SK-N-SH (cell line): ENCODE measurements at regions not wholly inside any gene's neighbourhood (a gene's known extent, or its start where the extent isn't known, plus 50 kb on each side); places are given as distances from the start of the nearest gene placed in this dataset.
A peak's percentile ranks its signal among the peaks of the same experiment; 100 is the strongest.

Experiments
- CTCF ChIA-PET: fragments of 300-600, 350-600 bp; formaldehyde crosslinking; extraction: SDS; loops from one replicate; lab custom pipeline; 2021; lab: Yijun Ruan, JAX
- POLR2A ChIA-PET: fragments of 350-600 bp; sonication (Branson Sonifier 250); formaldehyde crosslinking; extraction: SDS; loops from one replicate; lab custom pipeline; 2020; ENCODE audit warnings: antibody characterized with exemption, inconsistent platforms; lab: Yijun Ruan, JAX
- DNase-seq: peaks from one replicate; pipeline ENCODE4 v3.0.0; 2012
- H2AFZ ChIP-seq: fragments of 200-600 bp; sonication (generic); 2 replicates; pipeline ENCODE4 v1.8.1; 2016; ENCODE audit warnings: antibody characterized with exemption, mild to moderate bottlenecking, low read depth
- H3F3A ChIP-seq: fragments of 200-600 bp; sonication (generic); replicated peaks from 2 replicates; pipeline ENCODE3; 2016; ENCODE audit warnings: antibody characterized with exemption, mild to moderate bottlenecking; ENCODE audit not compliant: insufficient read depth
- H3K27ac ChIP-seq, 2 experiments: fragments of 200-500 bp in 1 of 2; fragments of 200-600 bp in 1 of 2; sonication (Bioruptor generic) in 1 of 2; sonication (generic), shearing (Covaris generic) in 1 of 2; 2 replicates each; pipeline versions ENCODE4 v1.5.1 to v1.6.1; 2014 to 2016; ENCODE audit warnings: low read depth in 2 of 2, inconsistent platforms in 1 of 2, low read length in 1 of 2, mild to moderate bottlenecking in 1 of 2, mixed read lengths in 1 of 2
- H3K27me3 ChIP-seq: fragments of 200-600 bp; sonication (generic), shearing (Covaris generic); 2 replicates; pipeline ENCODE4 v1.6.1; 2016; ENCODE audit warnings: mixed run types; ENCODE audit not compliant: insufficient read depth
- H3K36me3 ChIP-seq, 2 experiments: fragments of 200-500 bp in 1 of 2; fragments of 200-600 bp in 1 of 2; sonication (Bioruptor generic) in 1 of 2; sonication (generic) in 1 of 2; replicated peaks in 1 of 2; 2 replicates each; pipeline versions ENCODE3 to v1.5.1; 2014 to 2016; ENCODE audit warnings: low read length in 1 of 2, mild to moderate bottlenecking in 1 of 2; ENCODE audit not compliant: insufficient read depth in 2 of 2, control insufficient read depth in 1 of 2
- H3K4me1 ChIP-seq, 2 experiments: fragments of 200-500 bp in 1 of 2; fragments of 200-600 bp in 1 of 2; sonication (Bioruptor generic) in 1 of 2; sonication (generic), shearing (Covaris generic) in 1 of 2; 2 replicates each; pipeline versions ENCODE4 v1.5.1 to v1.6.1; 2014 to 2016; ENCODE audit warnings: low read depth in 1 of 2, low read length in 1 of 2, mixed run types in 1 of 2; ENCODE audit not compliant: insufficient read depth in 2 of 2, control insufficient read depth in 1 of 2
- H3K4me2 ChIP-seq: fragments of 200-600 bp; sonication (generic), shearing (Covaris generic); 2 replicates; pipeline ENCODE4 v1.6.1; 2017; ENCODE audit warnings: mixed run types
- H3K4me3 ChIP-seq, 2 experiments: fragments of 200-500 bp in 1 of 2; fragments of 200-600 bp in 1 of 2; sonication (Bioruptor generic) in 1 of 2; sonication (generic), shearing (Covaris generic) in 1 of 2; 2 replicates each; pipeline versions ENCODE4 v1.5.1 to v1.8.1; 2014 to 2016; ENCODE audit warnings: low read depth in 2 of 2, inconsistent platforms in 1 of 2, low read length in 1 of 2, mild to moderate bottlenecking in 1 of 2, mixed read lengths in 1 of 2, moderate library complexity in 1 of 2
- H3K79me2 ChIP-seq: fragments of 200-600 bp; sonication (generic); 2 replicates; pipeline ENCODE4 v1.8.1; 2017; ENCODE audit warnings: mild to moderate bottlenecking; ENCODE audit not compliant: insufficient read depth
- H3K9ac ChIP-seq: fragments of 200-600 bp; sonication (generic); 2 replicates; pipeline ENCODE4 v1.6.1; 2017; ENCODE audit warnings: mixed run types
- H3K9me2 ChIP-seq: fragments of 200-600 bp; sonication (generic); 2 replicates; pipeline ENCODE4 v1.6.1; 2017; ENCODE audit warnings: mixed run types
- H3K9me3 ChIP-seq: fragments of 200-600 bp; sonication (generic); 2 replicates; pipeline ENCODE4 v1.6.1; 2017; ENCODE audit warnings: mixed run types, mild to moderate bottlenecking, moderate library complexity
- H4K20me1 ChIP-seq: fragments of 200-600 bp; sonication (generic); 2 replicates; pipeline ENCODE4 v1.6.1; 2017; ENCODE audit warnings: mild to moderate bottlenecking, mixed run types; ENCODE audit not compliant: insufficient read depth
- CTCF ChIP-seq: fragments of 200-600 bp; sonication (generic); IDR thresholded peaks from 2 replicates; pipeline ENCODE4 v1.6.1; 2017; ENCODE audit warnings: antibody characterized with exemption, mild to moderate bottlenecking, moderate library complexity
- FOSL2 ChIP-seq: IDR thresholded peaks from 2 replicates; pipeline ENCODE4 v1.4.0; 2012; ENCODE audit warnings: low read depth, mild to moderate bottlenecking, moderate library complexity, borderline replicate concordance
- NFIC ChIP-seq: IDR thresholded peaks from 2 replicates; pipeline ENCODE4 v1.4.0; 2012; ENCODE audit warnings: borderline replicate concordance
- RAD21 ChIP-seq: IDR thresholded peaks from 2 replicates; pipeline ENCODE4 v1.6.1; 2012; ENCODE audit warnings: mild to moderate bottlenecking, low read length
- REST ChIP-seq: IDR thresholded peaks from 2 replicates; pipeline ENCODE4 v1.6.1; 2012; ENCODE audit warnings: mild to moderate bottlenecking, low read depth, low read length, moderate library complexity
- RFX5 ChIP-seq: IDR thresholded peaks from 2 replicates; pipeline ENCODE4 v1.6.1; 2012; ENCODE audit warnings: mild to moderate bottlenecking, improper control_type of control experiment, low read length
- TCF12 ChIP-seq: IDR thresholded peaks from 2 replicates; pipeline ENCODE4 v1.4.0; 2012
- USF2 ChIP-seq: fragments of 150-350 bp; IDR thresholded peaks from 2 replicates; pipeline ENCODE4 v1.6.1; 2017; ENCODE audit warnings: antibody characterized with exemption, low read length, low read depth, borderline replicate concordance
- WGBS: methylation state at CpG from one replicate; pipeline ENCODE4 v1.1.6; 2017; ENCODE audit warnings: low lambda C conversion rate; 5-methylcytosine and 5-hydroxymethylcytosine counted together

GRCh38 chr12:38543151-38543550 is 226.6 kb downstream of the ALG10B start (continued):
- no peak for TF ChIP-seq CTCF
- TF ChIP-seq RAD21, result no peak
- TF ChIP-seq, all 33 proteins: peak for 0

- DNase-seq, result no peak
- no peaks in the 10 kb centered on the region for H3K4me1 ChIP-seq
- WGBS, result 25% methylated on average over 5 of the region's 5 CpGs
- no peak for TF ChIP-seq REST
- TF ChIP-seq RFX5, result no peak
- peak; percentile 26 for TF ChIP-seq CTCF
- TF ChIP-seq TCF12, result no peak
- TF ChIP-seq FOSL2, result no peak
- TF ChIP-seq NFIC, result no peak
- TF ChIP-seq USF2, result no peak
- H3K9me3 ChIP-seq, result no peaks in the 10 kb centered on the region
- H3K4me2 ChIP-seq, result no peak overlapping the region
- ChIA-PET POLR2A (no interaction called here), CTCF (no interaction called here)
- H3K9me2 ChIP-seq, result no peaks in the 10 kb centered on the region
- H3K9ac ChIP-seq, result no peak overlapping the region
- H4K20me1 ChIP-seq, result no peaks in the 10 kb centered on the region
- H3F3A ChIP-seq, result no peaks in the 10 kb centered on the region
- no peaks in the 10 kb centered on the region for H3K79me2 ChIP-seq
- no peaks in the 10 kb centered on the region for H3K27me3 ChIP-seq
- H2AFZ ChIP-seq, result no peak overlapping the region; the same call in 1 of the 2 replicates
- H3K36me3 ChIP-seq, result no peaks in the 10 kb centered on the region
- H3K27ac ChIP-seq, result no peak overlapping the region
- no peak overlapping the region for H3K4me3 ChIP-seq
Measured at GRCh38 chr12:38544330-38545066, 227.9 kb downstream of the ALG10B start.
